Vagina (tissue), 2 donors: ENCODE measurements at regions not wholly inside any gene's neighbourhood (a gene's known extent, or its start where the extent isn't known, plus 50 kb on each side); places are given as distances from the start of the nearest gene placed in this dataset.

ENCODE experiments used
- DNase-seq, 2 donors: peaks; one replicate each; pipeline ENCODE4 v3.0.0-alpha.2; 2017; ENCODE audit errors: extremely low spot score in 2 of 2
- H3K27ac ChIP-seq: fragments of 200-600 bp; sonication (generic); one replicate; pipeline ENCODE4 v1.5.1; 2019
- H3K27me3 ChIP-seq: fragments of 200-600 bp; sonication (generic); one replicate; pipeline ENCODE4 v1.5.1; 2019
- H3K36me3 ChIP-seq, 2 donors: fragments of 200-600 bp; sonication (generic); one replicate each; pipeline ENCODE4 v1.5.1; 2017 to 2019
- H3K4me1 ChIP-seq: fragments of 200-600 bp; sonication (generic); one replicate; pipeline ENCODE4 v1.5.1; 2019
- H3K4me3 ChIP-seq, 2 donors: fragments of 200-600 bp; sonication (generic); 1 replicate in 1 of 2; 2 replicates in 1 of 2; pipeline ENCODE4 v1.5.1; 2016 to 2019
- H3K9me3 ChIP-seq: fragments of 200-600 bp; sonication (generic); one replicate; pipeline ENCODE4 v1.5.1; 2019
- POLR2A ChIP-seq, 2 donors: fragments of 450-650 bp; IDR thresholded peaks; one replicate each; pipeline ENCODE4 v1.6.1; 2017; ENCODE audit warnings: antibody characterized with exemption in 2 of 2, mild to moderate bottlenecking in 2 of 2, moderate library complexity in 2 of 2
- POLR2AphosphoS5 ChIP-seq, 2 donors: sonication (generic); formaldehyde crosslinking; IDR thresholded peaks; one replicate each; pipeline ENCODE4 v1.9.0; 2017; ENCODE audit warnings: antibody characterized with exemption in 2 of 2, mild to moderate bottlenecking in 2 of 2, low read depth in 1 of 2; ENCODE audit not compliant: insufficient read depth in 1 of 2
- intact Hi-C: fragments of 100-400 bp; cut with DNase I; formaldehyde crosslinking; loops from one replicate; pipeline ENCODE4 v1.15.1; 2023
- TF ChIP-seq, protein P1 (sequence below), 3 experiments: fragments of 450-650 bp in 2 of 3; fragments of 200-600 bp in 1 of 3; sonication (generic) in 1 of 3; IDR thresholded peaks; one replicate each; pipeline ENCODE4 v1.5.1; 2017 to 2019; ENCODE audit warnings: antibody characterized with exemption in 3 of 3, mild to moderate bottlenecking in 2 of 3, moderate library complexity in 2 of 3

DNA sequence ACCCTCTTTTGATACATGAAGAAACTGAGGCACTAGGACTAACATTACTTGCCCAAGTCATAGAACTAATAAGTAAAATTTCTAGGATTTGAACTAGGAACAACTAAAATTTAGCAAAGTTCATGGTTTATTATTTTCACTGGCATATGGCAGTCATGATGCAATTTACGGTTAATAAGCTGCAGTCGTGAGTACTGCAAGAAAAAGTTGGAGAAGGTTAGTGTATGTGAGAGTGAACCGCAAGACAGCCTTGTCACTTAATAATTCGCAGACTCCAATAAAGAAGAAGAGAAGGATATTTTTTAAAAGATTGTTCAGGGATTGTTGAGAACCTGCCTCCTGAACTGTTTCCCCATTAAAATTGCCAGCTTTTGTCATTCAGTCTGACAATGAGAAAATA, 663.4 kb upstream of the TENM4 start:
- Histone ChIP-seq H3K27me3 (no peaks in the 10 kb centered on the region), H3K4me3 (no peak overlapping the region), H3K27ac (no peak overlapping the region), H3K36me3 (no peaks in the 10 kb centered on the region), H3K4me1 (no peaks in the 10 kb centered on the region), H3K9me3 (no peaks in the 10 kb centered on the region)
- intact Hi-C loops: no loop called here
- DNase-seq: no peak
- TF ChIP-seq POLR2AphosphoS5 (IDR thresholded peaks at IDR 0.05; ENCODE audit: insufficient read depth in 1 of 2, low read depth in 1 of 2) (no peak), POLR2A (IDR thresholded peaks at IDR 0.05) (no peak)
- TF ChIP-seq, protein P1, sequence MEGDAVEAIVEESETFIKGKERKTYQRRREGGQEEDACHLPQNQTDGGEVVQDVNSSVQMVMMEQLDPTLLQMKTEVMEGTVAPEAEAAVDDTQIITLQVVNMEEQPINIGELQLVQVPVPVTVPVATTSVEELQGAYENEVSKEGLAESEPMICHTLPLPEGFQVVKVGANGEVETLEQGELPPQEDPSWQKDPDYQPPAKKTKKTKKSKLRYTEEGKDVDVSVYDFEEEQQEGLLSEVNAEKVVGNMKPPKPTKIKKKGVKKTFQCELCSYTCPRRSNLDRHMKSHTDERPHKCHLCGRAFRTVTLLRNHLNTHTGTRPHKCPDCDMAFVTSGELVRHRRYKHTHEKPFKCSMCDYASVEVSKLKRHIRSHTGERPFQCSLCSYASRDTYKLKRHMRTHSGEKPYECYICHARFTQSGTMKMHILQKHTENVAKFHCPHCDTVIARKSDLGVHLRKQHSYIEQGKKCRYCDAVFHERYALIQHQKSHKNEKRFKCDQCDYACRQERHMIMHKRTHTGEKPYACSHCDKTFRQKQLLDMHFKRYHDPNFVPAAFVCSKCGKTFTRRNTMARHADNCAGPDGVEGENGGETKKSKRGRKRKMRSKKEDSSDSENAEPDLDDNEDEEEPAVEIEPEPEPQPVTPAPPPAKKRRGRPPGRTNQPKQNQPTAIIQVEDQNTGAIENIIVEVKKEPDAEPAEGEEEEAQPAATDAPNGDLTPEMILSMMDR (IDR thresholded peaks at IDR 0.05): no peak

DNA sequence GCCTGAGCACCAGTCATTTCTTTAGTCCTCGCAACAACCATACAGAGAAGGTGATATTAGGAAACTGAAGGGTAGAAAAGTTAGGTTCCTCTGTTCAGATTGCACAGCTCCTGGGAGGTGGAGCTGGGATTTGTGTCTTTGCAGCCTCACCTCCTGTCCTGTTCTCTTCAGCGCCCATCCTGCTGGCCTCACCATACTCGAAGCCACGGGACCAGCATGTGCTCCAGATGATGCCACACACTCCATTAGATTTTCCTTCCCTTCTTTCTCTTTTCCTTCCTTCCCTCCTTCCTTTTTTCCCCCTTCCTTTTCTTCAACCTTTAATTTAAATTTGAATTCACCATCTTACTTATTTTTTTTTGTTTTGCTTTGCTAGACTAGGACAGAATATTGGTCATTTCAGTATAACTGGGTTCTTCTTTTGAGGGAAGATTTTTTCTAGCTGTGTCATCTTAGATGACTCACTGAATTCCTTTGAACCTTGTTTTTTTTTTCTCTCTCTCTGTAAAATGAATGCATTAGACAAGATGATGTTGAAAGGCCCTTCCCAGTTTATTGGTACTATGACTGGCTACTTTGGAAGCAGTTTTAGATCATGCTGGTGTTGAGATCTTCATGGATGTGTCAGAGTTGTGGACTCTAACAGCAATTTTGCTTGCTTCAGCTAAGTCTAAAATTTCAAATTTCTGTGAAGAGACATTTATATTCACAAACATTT, 662.5 kb upstream of the TENM4 start:
- TF ChIP-seq, protein P1 (IDR thresholded peaks at IDR 0.05): no peak
- no peak for TF ChIP-seq POLR2A (IDR thresholded peaks at IDR 0.05)
- TF ChIP-seq POLR2AphosphoS5 (IDR thresholded peaks at IDR 0.05; ENCODE audit: insufficient read depth in 1 of 2, low read depth in 1 of 2): no peak
- no peaks in the 10 kb centered on the region for H3K27me3 ChIP-seq
- intact Hi-C loops: no loop called here

DNA sequence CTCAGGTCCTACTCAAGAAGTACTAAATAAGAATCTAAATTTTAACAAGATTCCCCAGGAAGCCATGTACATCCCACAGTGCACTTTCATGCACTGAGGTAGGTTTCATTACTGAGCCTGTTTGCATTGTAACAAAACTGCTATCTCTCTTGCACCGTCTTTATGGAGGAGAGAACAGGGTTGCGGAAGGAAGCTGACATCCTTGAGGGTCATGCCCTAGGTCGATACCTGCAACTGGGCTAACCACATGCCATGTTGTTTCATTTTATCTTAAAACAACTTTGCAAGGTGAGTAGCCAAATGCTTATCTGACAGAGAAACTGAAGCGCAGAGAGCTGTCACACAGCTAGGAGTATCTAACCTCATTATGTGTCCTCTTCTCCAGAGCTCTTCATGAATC, 656.3 kb upstream of the TENM4 start:
- H3K27ac ChIP-seq: no peak overlapping the region
- intact Hi-C loops: no loop called here
- no peak for DNase-seq

More for the DNA sequence above, 662.5 kb upstream of the TENM4 start:
- Histone ChIP-seq H3K27ac (no peak overlapping the region), H3K4me3 (no peak overlapping the region), H3K36me3 (no peaks in the 10 kb centered on the region), H3K4me1 (no peaks in the 10 kb centered on the region), H3K9me3 (no peaks in the 10 kb centered on the region)
- DNase-seq: no peak

DNA sequence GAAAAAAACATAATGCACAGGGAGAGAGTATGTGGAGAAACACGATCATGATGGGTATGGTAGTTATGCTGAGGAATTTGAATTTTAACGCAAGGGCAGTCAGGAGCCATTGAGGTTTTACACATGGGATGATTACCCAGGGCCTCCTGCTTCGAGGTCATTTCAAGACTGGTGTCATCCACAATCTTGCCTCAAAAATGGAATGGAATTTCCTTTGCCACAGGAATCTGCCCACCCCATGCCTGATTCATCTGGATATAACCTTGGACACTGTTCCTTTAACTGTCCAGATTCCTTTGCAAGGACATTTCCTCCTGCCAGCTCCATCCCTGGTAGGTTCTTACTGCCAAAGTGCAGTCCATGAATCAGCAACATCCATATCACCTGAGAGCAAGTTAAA, 655.9 kb upstream of the TENM4 start:
- H3K9me3 ChIP-seq: no peaks in the 10 kb centered on the region
- H3K4me1 ChIP-seq: no peaks in the 10 kb centered on the region
- no peak for DNase-seq
- intact Hi-C loops: no loop called here
- H3K36me3 ChIP-seq: no peaks in the 10 kb centered on the region
- H3K27ac ChIP-seq: no peak overlapping the region
- no peak overlapping the region for H3K4me3 ChIP-seq
- no peak for TF ChIP-seq POLR2AphosphoS5 (IDR thresholded peaks at IDR 0.05; ENCODE audit: insufficient read depth in 1 of 2, low read depth in 1 of 2)
- no peak for TF ChIP-seq POLR2A (IDR thresholded peaks at IDR 0.05)
- TF ChIP-seq, protein P1 (IDR thresholded peaks at IDR 0.05): no peak
- H3K27me3 ChIP-seq: no peaks in the 10 kb centered on the region

More for the DNA sequence above, 656.3 kb upstream of the TENM4 start:
- H3K4me3 ChIP-seq: no peak overlapping the region
- no peak for TF ChIP-seq POLR2AphosphoS5 (IDR thresholded peaks at IDR 0.05; ENCODE audit: insufficient read depth in 1 of 2, low read depth in 1 of 2)
- H3K27me3 ChIP-seq: no peaks in the 10 kb centered on the region
- no peaks in the 10 kb centered on the region for H3K4me1 ChIP-seq
- no peaks in the 10 kb centered on the region for H3K9me3 ChIP-seq
- no peaks in the 10 kb centered on the region for H3K36me3 ChIP-seq

DNA sequence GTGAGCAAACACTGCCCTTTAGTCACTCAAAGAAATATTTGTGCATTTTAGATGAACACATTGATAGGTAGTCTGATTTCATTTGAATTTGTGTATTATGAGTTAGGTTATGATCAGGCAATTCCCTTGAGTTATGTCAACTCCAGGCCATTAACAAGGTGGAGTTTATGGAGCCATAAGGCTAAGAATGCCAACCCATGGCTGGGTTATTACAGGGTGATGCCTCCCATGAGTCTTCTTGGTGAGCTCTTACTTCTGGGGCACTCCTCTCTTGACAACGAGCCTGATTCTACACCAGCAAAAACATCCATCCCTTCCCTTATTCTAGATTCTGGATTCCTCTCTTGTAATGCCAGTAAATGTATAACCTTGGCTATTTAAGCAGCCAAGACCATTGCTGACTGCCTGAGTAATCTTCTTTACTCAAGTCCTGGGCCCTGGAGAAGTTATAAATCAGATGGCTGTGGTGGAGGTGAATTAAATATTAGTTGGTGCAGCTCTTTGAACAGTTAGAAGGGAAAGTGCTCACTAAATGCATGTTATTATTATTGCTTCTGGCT, 645.7 kb upstream of the TENM4 start:
- no peaks in the 10 kb centered on the region for H3K9me3 ChIP-seq
- H3K27me3 ChIP-seq: no peaks in the 10 kb centered on the region
- intact Hi-C loops: no loop called here
- no peak overlapping the region for H3K4me3 ChIP-seq
- DNase-seq: no peak
- H3K27ac ChIP-seq: no peak overlapping the region
- no peaks in the 10 kb centered on the region for H3K36me3 ChIP-seq
- TF ChIP-seq POLR2A (IDR thresholded peaks at IDR 0.05): no peak
- TF ChIP-seq, protein P1 (IDR thresholded peaks at IDR 0.05): no peak
- no peak for TF ChIP-seq POLR2AphosphoS5 (IDR thresholded peaks at IDR 0.05; ENCODE audit: insufficient read depth in 1 of 2, low read depth in 1 of 2)
- H3K4me1 ChIP-seq: no peaks in the 10 kb centered on the region
